GM06990 (cell line): ENCODE measurements at regions not wholly inside any gene's neighbourhood (a gene's known extent, or its start where the extent isn't known, plus 50 kb on each side); places are given as distances from the start of the nearest gene placed in this dataset.

Experiments used
- DNase-seq: peaks from one replicate; pipeline ENCODE4 v3.0.0-alpha.2; 2011; ENCODE audit not compliant: insufficient read length; ENCODE audit errors: extremely low read depth
- H3K27me3 ChIP-seq: replicated peaks from 2 replicates; pipeline ENCODE4 v1.6.0; 2011; ENCODE audit warnings: low read length; ENCODE audit not compliant: control insufficient read depth, insufficient read depth
- H3K36me3 ChIP-seq: 2 replicates; pipeline ENCODE4 v1.5.1; 2011; ENCODE audit warnings: low read length; ENCODE audit not compliant: control insufficient read depth, insufficient read depth
- H3K4me3 ChIP-seq: replicated peaks from 2 replicates; pipeline ENCODE4 v1.5.1; 2011; ENCODE audit warnings: low read depth, mild to moderate bottlenecking, control low read depth, low read length
- CTCF ChIP-seq: IDR thresholded peaks from 2 replicates; pipeline ENCODE4 v1.5.1; 2011; ENCODE audit warnings: low read length, control low read depth, mild to moderate bottlenecking, inconsistent platforms; ENCODE audit not compliant: insufficient read depth, poor library complexity, severe bottlenecking

GRCh38 chr5:12690361-12690760 is 786.1 kb upstream of the CTNND2 start:
- H3K27me3 ChIP-seq: no peaks in the 10 kb centered on the region
- DNase-seq: no peak
- no peaks in the 10 kb centered on the region for H3K36me3 ChIP-seq
- no peak for TF ChIP-seq CTCF
- no peak overlapping the region for H3K4me3 ChIP-seq

- Histone ChIP-seq H3K27me3 (no peaks in the 10 kb centered on the region), H3K4me3 (no peak overlapping the region), H3K36me3 (no peaks in the 10 kb centered on the region)
- TF ChIP-seq CTCF: no peak
- no peak for DNase-seq
These were observed 779.0 kb upstream of the CTNND2 start for GRCh38 chr5:12683249-12683648.

GRCh38 chr5:12679731-12680130 is 775.5 kb upstream of the CTNND2 start:
- Histone ChIP-seq H3K27me3 (no peaks in the 10 kb centered on the region), H3K36me3 (no peaks in the 10 kb centered on the region), H3K4me3 (no peak overlapping the region)
- no peak for TF ChIP-seq CTCF
- DNase-seq: no peak

GRCh38 chr5:12675959-12676358 is 771.7 kb upstream of the CTNND2 start:
- no peaks in the 10 kb centered on the region for H3K36me3 ChIP-seq
- DNase-seq: no peak
- H3K27me3 ChIP-seq: no peaks in the 10 kb centered on the region
- H3K4me3 ChIP-seq: no peak overlapping the region
- TF ChIP-seq CTCF: no peak

GRCh38 chr5:12672141-12672540 is 767.9 kb upstream of the CTNND2 start:
- TF ChIP-seq CTCF: no peak
- Histone ChIP-seq H3K36me3 (no peaks in the 10 kb centered on the region), H3K27me3 (no peaks in the 10 kb centered on the region), H3K4me3 (no peak overlapping the region)
- no peak for DNase-seq

- Histone ChIP-seq H3K27me3 (no peaks in the 10 kb centered on the region), H3K36me3 (no peaks in the 10 kb centered on the region), H3K4me3 (no peak overlapping the region)
- DNase-seq: no peak
- no peak for TF ChIP-seq CTCF
These were observed 765.1 kb upstream of the CTNND2 start for GRCh38 chr5:12669326-12669725.
